ENCODE measurements at regions not wholly inside any gene's neighbourhood (a gene's known extent, or its start where the extent isn't known, plus 50 kb on each side); places are given as distances from the start of the nearest gene placed in this dataset.

DNA sequence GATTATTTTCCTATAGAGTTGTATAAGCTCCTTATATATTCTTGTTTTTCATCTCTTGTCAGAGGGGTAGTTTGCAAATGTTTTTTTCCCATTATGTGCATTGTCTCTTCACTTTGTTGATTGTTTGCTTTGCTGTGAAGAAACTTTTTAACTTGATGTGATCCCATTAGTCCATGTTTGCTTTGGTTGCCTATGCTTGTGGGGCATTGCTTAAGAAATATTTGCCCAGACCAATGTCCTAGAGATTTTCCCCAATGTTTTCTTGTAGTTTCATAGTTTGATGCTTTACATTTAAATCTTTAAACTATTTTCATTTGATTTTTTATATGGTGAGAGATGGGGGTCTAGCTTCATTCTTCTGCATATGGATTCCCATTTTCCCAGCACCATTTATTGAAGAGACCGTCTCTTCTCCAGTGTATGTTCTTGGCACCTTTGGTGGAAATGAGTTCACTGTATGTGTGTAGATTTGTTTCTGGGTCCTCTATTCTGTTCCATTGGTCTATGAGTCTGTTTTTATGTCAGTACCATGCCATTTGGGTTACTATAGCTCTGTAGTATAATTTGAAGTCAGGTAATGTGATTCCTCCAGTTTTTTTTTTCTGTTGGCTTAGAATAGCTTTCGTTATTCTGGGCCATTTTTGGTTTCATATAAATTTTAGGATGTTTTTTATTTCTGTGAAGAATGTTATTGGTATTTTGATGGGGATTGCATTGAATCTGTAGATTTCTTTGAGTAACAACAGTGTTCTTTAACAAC, 165.8 kb downstream of the ABCA8 start:
- no peaks in the 10 kb centered on the region for H3K36me3 ChIP-seq
- no peak overlapping the region for H3K27ac ChIP-seq
- H3K4me3 ChIP-seq, result no peak overlapping the region
- H3K9me3 ChIP-seq, result no peaks in the 10 kb centered on the region
- no peaks in the 10 kb centered on the region for H3K27me3 ChIP-seq
- 91 to 97% methylated on average over 2 of the region's 2 CpGs for WGBS, 2 donors
- peaks cover 0 to 15% (median 0%) of the 10 kb centered on the region in 4 donors for H3K4me1 ChIP-seq
- TF ChIP-seq POLR2AphosphoS5 (IDR thresholded peaks at IDR 0.05) (no peak), EP300 (IDR thresholded peaks at IDR 0.05) (no peak), CTCF (IDR thresholded peaks at IDR 0.05) (no peak), POLR2A (IDR thresholded peaks at IDR 0.05) (no peak)
- intact Hi-C loops (cut with DNase I), result no loop called here
- DNase-seq, result no peak

GRCh38 chr17:68785565-68786486, 169.4 kb downstream of the ABCA8 start:
- Histone ChIP-seq H3K27me3 (no peaks in the 10 kb centered on the region), H3K4me1 (peaks cover 0 to 2% (median 0%) of the 10 kb centered on the region in 4 donors), H3K36me3 (no peaks in the 10 kb centered on the region), H3K9me3 (no peaks in the 10 kb centered on the region), H3K27ac (no peak overlapping the region), H3K4me3 (no peak overlapping the region)
- 80 to 87% methylated on average over 7 of the region's 7 CpGs for WGBS, 2 donors
- DNase-seq, result no peak
- TF ChIP-seq POLR2A (IDR thresholded peaks at IDR 0.05) (no peak), EP300 (IDR thresholded peaks at IDR 0.05) (no peak), CTCF (IDR thresholded peaks at IDR 0.05) (no peak), POLR2AphosphoS5 (IDR thresholded peaks at IDR 0.05) (no peak)
- intact Hi-C loops (cut with DNase I), result no loop called here

DNA sequence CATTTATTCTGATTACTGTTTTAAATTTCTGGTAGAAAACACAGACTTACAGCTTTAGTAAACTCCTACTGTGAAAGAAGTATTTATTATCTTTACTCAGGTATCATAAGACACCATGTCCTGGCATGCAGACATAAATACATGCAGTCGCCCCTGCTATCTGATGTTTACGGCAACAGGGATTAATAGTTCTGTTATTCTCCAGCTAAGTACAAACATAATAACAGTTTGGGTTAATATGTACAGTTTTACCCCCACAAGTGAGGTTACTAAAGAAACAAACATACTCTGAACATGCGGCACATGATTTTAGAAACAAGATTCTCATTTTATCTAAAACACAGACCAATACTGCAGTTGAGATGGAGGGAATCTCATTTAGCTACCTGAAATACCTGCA, 170.8 kb downstream of the ABCA8 start:
- H3K27me3 ChIP-seq, result no peaks in the 10 kb centered on the region
- no peaks in the 10 kb centered on the region for H3K36me3 ChIP-seq
- H3K27ac ChIP-seq, result peak overlapping the region in 1 of 4 donors; percentile 0
- no peaks in the 10 kb centered on the region for H3K4me1 ChIP-seq
- TF ChIP-seq CTCF (IDR thresholded peaks at IDR 0.05) (no peak), POLR2AphosphoS5 (IDR thresholded peaks at IDR 0.05) (no peak), POLR2A (IDR thresholded peaks at IDR 0.05) (no peak), EP300 (IDR thresholded peaks at IDR 0.05) (no peak)
- intact Hi-C loops (cut with DNase I), result loop anchor here (5.0 kb wide), 1 partner anchor 178 kb away; no protein-coding TSS in a partner anchor
- DNase-seq, result no peak
- WGBS, 2 donors, result 61 to 78% methylated on average over 3 of the region's 3 CpGs
- H3K4me3 ChIP-seq, result no peak overlapping the region
- H3K9me3 ChIP-seq, result no peaks in the 10 kb centered on the region

DNA sequence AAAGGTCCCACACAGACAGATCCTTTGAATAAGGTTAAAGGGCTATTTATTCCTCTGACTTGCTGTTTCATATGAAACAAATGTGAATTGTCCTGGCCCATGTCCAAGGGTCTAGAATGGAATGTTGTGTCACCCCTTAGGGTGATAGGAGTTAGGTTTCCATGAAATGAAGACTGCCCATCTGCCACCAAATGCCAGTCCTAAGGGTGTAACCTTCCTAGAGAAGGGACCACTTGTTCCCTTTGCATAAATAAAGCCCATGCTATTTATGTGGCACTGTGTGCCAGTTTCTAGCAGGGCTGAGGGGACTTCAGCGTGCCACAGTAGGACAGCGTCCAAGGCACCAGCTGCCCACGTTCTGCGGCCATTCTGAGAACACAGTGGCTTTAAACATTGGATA, 171.3 kb downstream of the ABCA8 start:
- DNase-seq, result no peak
- Histone ChIP-seq H3K36me3 (no peaks in the 10 kb centered on the region), H3K4me1 (no peaks in the 10 kb centered on the region), H3K27ac (peak overlapping the region in 2 of 4 donors; percentile 0 to 49), H3K9me3 (no peaks in the 10 kb centered on the region), H3K27me3 (no peaks in the 10 kb centered on the region), H3K4me3 (no peak overlapping the region)
- WGBS, 2 donors, result 91 to 94% methylated on average over 4 of the region's 4 CpGs
- intact Hi-C loops (cut with DNase I), result loop anchor here (5.0 kb wide), 1 partner anchor 178 kb away; no protein-coding TSS in a partner anchor
- TF ChIP-seq CTCF (IDR thresholded peaks at IDR 0.05), result no peak
- no peak for TF ChIP-seq POLR2AphosphoS5 (IDR thresholded peaks at IDR 0.05)
- no peak for TF ChIP-seq POLR2A (IDR thresholded peaks at IDR 0.05)
- no peak for TF ChIP-seq EP300 (IDR thresholded peaks at IDR 0.05)

All from sigmoid colon (tissue), 6 donors.